Osteoblast (primary cell): ENCODE measurements at regions not wholly inside any gene's neighbourhood (a gene's known extent, or its start where the extent isn't known, plus 50 kb on each side); places are given as distances from the start of the nearest gene placed in this dataset.

Experiments
- DNase-seq: peaks from one replicate; pipeline ENCODE4 v3.0.0; 2011; ENCODE audit warnings: low spot score, mixed read lengths; ENCODE audit not compliant: insufficient read length; ENCODE audit errors: missing footprints
- H2AFZ ChIP-seq: 2 replicates; pipeline ENCODE4 v1.6.0; 2011; ENCODE audit warnings: mild to moderate bottlenecking, low read length
- H3K27ac ChIP-seq: 2 replicates; pipeline ENCODE4 v1.5.1; 2011; ENCODE audit warnings: mild to moderate bottlenecking, low read depth, low read length, moderate library complexity
- H3K27me3 ChIP-seq: 2 replicates; pipeline ENCODE4 v1.6.0; 2012; ENCODE audit warnings: mild to moderate bottlenecking, control low read depth, inconsistent platforms, low read length, moderate library complexity; ENCODE audit not compliant: insufficient read depth
- H3K36me3 ChIP-seq: 2 replicates; pipeline ENCODE4 v1.5.1; 2011; ENCODE audit warnings: mild to moderate bottlenecking, low read length, control low read depth, moderate library complexity; ENCODE audit not compliant: insufficient read depth
- H3K4me1 ChIP-seq: 2 replicates; pipeline ENCODE4 v1.5.1; 2011; ENCODE audit warnings: mild to moderate bottlenecking, low read length, control low read depth, moderate library complexity; ENCODE audit not compliant: insufficient read depth
- H3K4me2 ChIP-seq: 2 replicates; pipeline ENCODE4 v1.6.0; 2011; ENCODE audit warnings: mild to moderate bottlenecking, low read length; ENCODE audit not compliant: insufficient read depth
- H3K4me3 ChIP-seq: fragments of 200-600 bp; sonication (generic); 3 replicates; pipeline ENCODE4 v1.5.1; 2012; ENCODE audit warnings: mild to moderate bottlenecking, low read length, inconsistent platforms; ENCODE audit not compliant: insufficient read depth
- H3K79me2 ChIP-seq: 2 replicates; pipeline ENCODE4 v1.6.0; 2012; ENCODE audit warnings: mild to moderate bottlenecking, low read length, control low read depth, inconsistent platforms; ENCODE audit not compliant: insufficient read depth
- H3K9me3 ChIP-seq: 2 replicates; pipeline ENCODE4 v1.5.1; 2011; ENCODE audit warnings: low read depth, low read length, control low read depth
- H4K20me1 ChIP-seq: 2 replicates; pipeline ENCODE4 v1.6.0; 2012; ENCODE audit warnings: mild to moderate bottlenecking, low read length, control low read depth; ENCODE audit not compliant: insufficient read depth
- CTCF ChIP-seq: IDR thresholded peaks from 2 replicates; pipeline ENCODE4 v1.5.1; 2011; ENCODE audit warnings: mild to moderate bottlenecking, low read depth, low read length, moderate library complexity; ENCODE audit errors: extremely low read depth

- Histone ChIP-seq H2AFZ (no peak overlapping the region), H3K4me1 (peaks cover 15% of the 10 kb centered on the region), H3K27me3 (no peaks in the 10 kb centered on the region), H3K9me3 (no peaks in the 10 kb centered on the region), H4K20me1 (no peaks in the 10 kb centered on the region), H3K4me3 (no peak overlapping the region), H3K4me2 (no peak overlapping the region), H3K36me3 (no peaks in the 10 kb centered on the region), H3K79me2 (no peaks in the 10 kb centered on the region), H3K27ac (no peak overlapping the region)
- DNase-seq: no peak
- no peak for TF ChIP-seq CTCF
Measured at GRCh38 chr3:187941848-187942194, 196.6 kb upstream of the BCL6 start.

GRCh38 chr3:187942658-187943241 lies 197.5 kb upstream of the BCL6 start:
- no peaks in the 10 kb centered on the region for H4K20me1 ChIP-seq
- no peaks in the 10 kb centered on the region for H3K79me2 ChIP-seq
- no peak for DNase-seq
- peaks cover 17% of the 10 kb centered on the region for H3K4me1 ChIP-seq
- H3K36me3 ChIP-seq: no peaks in the 10 kb centered on the region
- H3K27me3 ChIP-seq: no peaks in the 10 kb centered on the region
- no peak overlapping the region for H2AFZ ChIP-seq
- H3K4me2 ChIP-seq: no peak overlapping the region
- TF ChIP-seq CTCF: no peak
- no peak overlapping the region for H3K4me3 ChIP-seq
- H3K27ac ChIP-seq: no peak overlapping the region
- no peaks in the 10 kb centered on the region for H3K9me3 ChIP-seq

DNA sequence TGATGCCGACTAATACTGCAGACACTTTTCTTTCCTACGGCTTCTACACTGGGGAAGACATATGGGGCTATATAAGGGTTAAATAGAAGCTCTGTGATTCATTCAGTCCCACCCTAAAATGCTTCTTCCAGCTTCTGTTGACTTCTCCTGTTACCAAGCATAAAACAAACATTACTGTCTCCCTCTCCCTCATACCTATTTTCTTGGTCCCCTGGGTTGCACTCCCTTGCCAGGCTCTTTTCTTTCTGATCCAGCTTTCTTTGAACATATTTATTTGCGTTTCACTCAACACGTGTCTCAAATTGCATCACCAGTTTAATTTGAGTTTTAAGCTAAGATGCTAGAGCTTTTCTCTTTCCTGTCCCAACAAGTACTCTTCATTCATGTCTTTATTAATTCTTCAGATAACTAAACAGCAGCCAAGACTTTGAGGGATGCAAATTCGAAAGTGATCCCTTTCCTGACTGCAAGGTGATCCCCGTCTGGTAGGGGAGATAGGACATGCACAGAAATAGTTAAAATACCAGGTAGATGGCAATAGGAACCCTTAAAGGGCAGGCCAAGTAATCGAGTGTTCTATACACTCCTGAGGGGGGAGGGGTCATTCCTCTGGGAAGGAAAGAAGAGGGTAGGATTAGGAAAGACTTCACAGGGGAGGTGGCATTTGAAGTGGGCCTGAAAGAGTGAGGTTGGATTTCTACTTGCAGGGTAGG lies 198.6 kb upstream of the BCL6 start:
- no peak overlapping the region for H3K27ac ChIP-seq
- H3K79me2 ChIP-seq: no peaks in the 10 kb centered on the region
- H4K20me1 ChIP-seq: no peaks in the 10 kb centered on the region
- H2AFZ ChIP-seq: no peak overlapping the region
- H3K4me3 ChIP-seq: no peak overlapping the region
- no peak overlapping the region for H3K4me2 ChIP-seq
- peaks cover 17% of the 10 kb centered on the region for H3K4me1 ChIP-seq
- H3K9me3 ChIP-seq: no peaks in the 10 kb centered on the region
- TF ChIP-seq CTCF: no peak
- H3K36me3 ChIP-seq: no peaks in the 10 kb centered on the region
- H3K27me3 ChIP-seq: no peaks in the 10 kb centered on the region
- DNase-seq: peak; percentile 55

DNA sequence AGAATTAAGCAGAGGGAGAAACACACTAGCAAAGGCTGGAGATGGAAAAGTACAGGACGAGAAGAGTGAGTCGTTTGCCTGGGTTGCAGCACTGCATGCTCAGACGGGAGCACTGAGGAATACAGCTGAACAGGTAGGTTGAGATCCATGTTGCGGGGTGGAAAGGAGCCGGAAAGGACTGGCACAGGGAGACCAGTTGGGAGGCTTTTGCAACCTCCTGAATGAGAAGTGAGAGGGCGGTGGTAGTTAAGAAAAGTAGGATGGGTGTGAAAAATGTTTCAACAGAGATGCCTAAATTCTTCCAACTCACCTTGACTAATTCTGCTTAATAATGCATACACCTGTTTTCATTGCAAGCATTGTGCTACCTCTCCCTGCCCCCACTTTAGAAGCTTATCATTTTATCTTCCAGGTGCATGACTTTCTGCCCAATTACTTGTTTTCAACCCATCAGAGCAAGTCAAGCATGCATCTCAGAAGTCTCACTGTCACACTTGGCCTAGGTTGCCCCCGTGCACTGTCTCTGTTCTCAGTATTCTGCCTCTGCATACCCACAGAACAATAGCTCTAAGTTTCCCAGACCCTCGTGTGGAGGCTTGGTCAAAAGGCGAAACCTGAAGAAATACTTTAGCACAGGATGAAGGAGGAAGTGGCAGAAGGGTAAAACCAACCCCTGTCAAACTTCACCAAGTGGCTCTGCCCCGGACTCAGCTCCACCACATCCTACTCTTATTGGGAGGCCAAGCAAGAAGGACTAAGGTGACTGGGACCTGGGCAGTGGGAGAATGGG lies 199.3 kb upstream of the BCL6 start:
- H3K27ac ChIP-seq: no peak overlapping the region
- no peaks in the 10 kb centered on the region for H4K20me1 ChIP-seq
- no peak for DNase-seq
- no peak overlapping the region for H2AFZ ChIP-seq
- H3K4me3 ChIP-seq: no peak overlapping the region
- no peak for TF ChIP-seq CTCF
- no peaks in the 10 kb centered on the region for H3K36me3 ChIP-seq
- no peaks in the 10 kb centered on the region for H3K79me2 ChIP-seq
- no peak overlapping the region for H3K4me2 ChIP-seq
- H3K9me3 ChIP-seq: no peaks in the 10 kb centered on the region
- H3K4me1 ChIP-seq: peaks cover 17% of the 10 kb centered on the region
- H3K27me3 ChIP-seq: no peaks in the 10 kb centered on the region
